A549 (cell line): ENCODE measurements at regions not wholly inside any gene's neighbourhood (a gene's known extent, or its start where the extent isn't known, plus 50 kb on each side); places are given as distances from the start of the nearest gene placed in this dataset.

ENCODE experiments used
- ATAC-seq, 2 experiments: fragments of 200-7000 bp in 1 of 2; fragments of >200 bp in 1 of 2; cut with Nextera tagmentation in 1 of 2; cut with Tn5 transposase in 1 of 2; 3 replicates each; pipeline versions ENCODE4 v1.8.0 to v1.9.1; 2018 to 2020; ENCODE audit warnings: mild to moderate bottlenecking in 1 of 2, moderate library complexity in 1 of 2
- CTCF ChIA-PET: fragments of 300-600 bp; sonication (Branson Sonifier 250); formaldehyde crosslinking; extraction: SDS; loops from one replicate; lab custom pipeline; 2021; ENCODE audit warnings: antibody characterized with exemption, inconsistent platforms; lab: Yijun Ruan, JAX
- POLR2A ChIA-PET: fragments of 350-600 bp; formaldehyde crosslinking; extraction: SDS; loops from one replicate; lab custom pipeline; 2021; ENCODE audit warnings: antibody characterized with exemption, inconsistent platforms; lab: Yijun Ruan, JAX
- DNase-seq, 2 experiments: peaks; one replicate each; pipeline versions ENCODE4 v3.0.0 to v3.0.0-alpha.2; 2011 to 2016; ENCODE audit warnings: low read depth in 1 of 2, low spot score in 1 of 2
- FAIRE-seq: peaks from 2 replicates; lab custom pipeline; 2011; peaks lifted over from hg19 to GRCh38; lab: Jason Lieb, UNC
- H3K27ac ChIP-seq, 2 experiments: fragments of >200 bp; sonication (Bioruptor Twin); formaldehyde crosslinking; 3 replicates each; pipeline ENCODE4 v1.5.1; 2016 to 2017
- H3K4me1 ChIP-seq: fragments of >200 bp; sonication (Bioruptor Twin); formaldehyde crosslinking; 3 replicates; pipeline ENCODE4 v1.6.1; 2016
- H3K4me2 ChIP-seq: fragments of >200 bp; sonication (Bioruptor Twin); formaldehyde crosslinking; 3 replicates; pipeline ENCODE4 v1.6.1; 2016
- H3K4me3 ChIP-seq: fragments of >200 bp; sonication (Bioruptor Twin); formaldehyde crosslinking; 3 replicates; pipeline ENCODE4 v1.5.1; 2016
- H3K9me3 ChIP-seq: fragments of >200 bp; sonication (Bioruptor Twin); formaldehyde crosslinking; 3 replicates; pipeline ENCODE4 v1.6.1; 2016
- CBX8 ChIP-seq: fragments of 200-600 bp; sonication (generic); IDR thresholded peaks from 2 replicates; pipeline ENCODE4 v1.6.1; 2016
- E2F6 ChIP-seq: IDR thresholded peaks from 2 replicates; pipeline ENCODE4 v1.6.1; 2012; ENCODE audit warnings: low read depth, borderline replicate concordance
- EHF ChIP-seq: fragments of 250-450 bp; sonication (Bioruptor Pico); IDR thresholded peaks from 2 replicates; pipeline ENCODE4 v1.5.0; 2020; ENCODE audit warnings: mild to moderate bottlenecking
- ESRRA ChIP-seq: fragments of 150-350 bp; IDR thresholded peaks from 2 replicates; pipeline ENCODE4 v1.6.1; 2014; ENCODE audit warnings: mild to moderate bottlenecking, low read length, borderline replicate concordance
- FOXS1 ChIP-seq: fragments of 250-450 bp; sonication (Bioruptor Pico); IDR thresholded peaks from 2 replicates; pipeline ENCODE4 v1.5.0; 2020; ENCODE audit warnings: mild to moderate bottlenecking, moderate library complexity
- HEYL ChIP-seq: fragments of 250-450 bp; sonication (Bioruptor Pico); IDR thresholded peaks from 2 replicates; pipeline ENCODE4 v1.8.0; 2021; ENCODE audit warnings: mild to moderate bottlenecking, moderate library complexity
- JUNB ChIP-seq: fragments of >200 bp; sonication (Bioruptor Twin); formaldehyde crosslinking; IDR thresholded peaks from 2 replicates; pipeline ENCODE4 v1.6.1; 2016
- KDM1A ChIP-seq: fragments of 200-600 bp; sonication (generic); IDR thresholded peaks from 2 replicates; pipeline ENCODE4 v1.6.1; 2016; ENCODE audit warnings: low read depth, mild to moderate bottlenecking
- MAFK ChIP-seq: fragments of 450-650 bp; IDR thresholded peaks from 2 replicates; pipeline ENCODE4 v1.6.1; 2014; ENCODE audit not compliant: partially characterized antibody
- NFE2L2 ChIP-seq: fragments of 150-350 bp; conservative IDR thresholded peaks from 2 replicates; pipeline ENCODE4 v1.6.1; 2014; ENCODE audit warnings: low read length
- NPAS2 ChIP-seq: fragments of 250-450 bp; sonication (Bioruptor Pico); IDR thresholded peaks from 2 replicates; pipeline ENCODE4 v1.8.0; 2022; ENCODE audit warnings: mild to moderate bottlenecking, moderate library complexity, borderline replicate concordance
- NR3C1 ChIP-seq: fragments of >200 bp; sonication (Bioruptor Twin); formaldehyde crosslinking; IDR thresholded peaks from 3 replicates; pipeline ENCODE4 v1.6.1; 2017
- PBX3 ChIP-seq: IDR thresholded peaks from 2 replicates; pipeline ENCODE4 v1.6.1; 2012
- POLR2A ChIP-seq: IDR thresholded peaks from 2 replicates; pipeline ENCODE4 v1.6.1; 2012; ENCODE audit warnings: mild to moderate bottlenecking, low read length
- POLR2AphosphoS2 ChIP-seq: conservative IDR thresholded peaks from 2 replicates; pipeline ENCODE4 v1.6.1; 2012; ENCODE audit warnings: low read length, improper control_type of control experiment, inconsistent platforms
- RAD21 ChIP-seq, 2 experiments: fragments of >200 bp in 1 of 2; sonication (Bioruptor Twin) in 1 of 2; formaldehyde crosslinking in 1 of 2; IDR thresholded peaks in 1 of 2; conservative IDR thresholded peaks in 1 of 2; 2 replicates in 1 of 2; 3 replicates in 1 of 2; pipeline ENCODE4 v1.6.1; 2012 to 2018; ENCODE audit warnings: inconsistent platforms in 1 of 2
- REST ChIP-seq: fragments of 200-600 bp; sonication (generic); IDR thresholded peaks from 2 replicates; pipeline ENCODE4 v1.6.1; 2016; ENCODE audit warnings: antibody characterized with exemption, mild to moderate bottlenecking, moderate library complexity
- SREBF2 ChIP-seq: fragments of 450-650 bp; IDR thresholded peaks from 2 replicates; pipeline ENCODE4 v1.6.1; 2014; ENCODE audit warnings: mild to moderate bottlenecking, moderate library complexity
- TP53 ChIP-seq: fragments of 250-450 bp; sonication (Bioruptor Pico); IDR thresholded peaks from 2 replicates; pipeline ENCODE4 v1.5.0; 2021; ENCODE audit warnings: mild to moderate bottlenecking, moderate library complexity
- ZFP36 ChIP-seq: fragments of 450-650 bp; IDR thresholded peaks from 2 replicates; pipeline ENCODE4 v1.6.1; 2014; ENCODE audit warnings: borderline replicate concordance; ENCODE audit not compliant: partially characterized antibody
- WGBS: methylation state at CpG from one replicate; pipeline ENCODE4 v1.1.6; 2017; ENCODE audit errors: missing lambda C conversion rate; 5-methylcytosine and 5-hydroxymethylcytosine counted together
- TF ChIP-seq, protein P1 (sequence below): fragments of >200 bp; sonication (Bioruptor Twin); formaldehyde crosslinking; IDR thresholded peaks from 3 replicates; pipeline ENCODE4 v1.6.1; 2016

GRCh38 chr1:222045236-222045635 lies 303.3 kb upstream of the DUSP10 start:
- H3K4me1 ChIP-seq, result no peaks in the 10 kb centered on the region
- FAIRE-seq (no peak), ATAC-seq (no peak), DNase-seq (no peak)
- CTCF ChIA-PET, result no interaction called here
- no peak overlapping the region for H3K27ac ChIP-seq
- H3K4me3 ChIP-seq, result no peak overlapping the region
- no peak for TF ChIP-seq HEYL (CRISPR knock-in tag)
- no peak for TF ChIP-seq ZFP36
- no peak for TF ChIP-seq REST
- TF ChIP-seq FOXS1, result no peak
- no peak for TF ChIP-seq NPAS2 (CRISPR knock-in tag)
- TF ChIP-seq NFE2L2, result no peak
- POLR2A ChIA-PET, result no interaction called here
- WGBS, result 31% methylated on average over 3 of the region's 3 CpGs
- H3K9me3 ChIP-seq, result no peaks in the 10 kb centered on the region
- H3K4me2 ChIP-seq, result no peak overlapping the region

- 70% methylated on average over 9 of the region's 9 CpGs for WGBS
- CTCF ChIA-PET, result interaction anchor here (0.6 to 0.8 kb wide), 2 partner anchors 34 to 441 kb away, joined by 3 read pairs; no protein-coding TSS in a partner anchor
- TF ChIP-seq POLR2AphosphoS2 (no peak), RAD21 (conservative IDR thresholded peaks at IDR 0.05 in 1 of 2, IDR thresholded peaks at IDR 0.05 in 1 of 2) (no peak), E2F6 (no peak), TP53 (CRISPR knock-in tag) (no peak), PBX3 (no peak), POLR2A (no peak), KDM1A (no peak), JUNB (no peak), MAFK (no peak), ESRRA (no peak), SREBF2 (no peak), CBX8 (no peak), NR3C1 (no peak), EHF (CRISPR knock-in tag) (no peak)
- TF ChIP-seq, protein P1, sequence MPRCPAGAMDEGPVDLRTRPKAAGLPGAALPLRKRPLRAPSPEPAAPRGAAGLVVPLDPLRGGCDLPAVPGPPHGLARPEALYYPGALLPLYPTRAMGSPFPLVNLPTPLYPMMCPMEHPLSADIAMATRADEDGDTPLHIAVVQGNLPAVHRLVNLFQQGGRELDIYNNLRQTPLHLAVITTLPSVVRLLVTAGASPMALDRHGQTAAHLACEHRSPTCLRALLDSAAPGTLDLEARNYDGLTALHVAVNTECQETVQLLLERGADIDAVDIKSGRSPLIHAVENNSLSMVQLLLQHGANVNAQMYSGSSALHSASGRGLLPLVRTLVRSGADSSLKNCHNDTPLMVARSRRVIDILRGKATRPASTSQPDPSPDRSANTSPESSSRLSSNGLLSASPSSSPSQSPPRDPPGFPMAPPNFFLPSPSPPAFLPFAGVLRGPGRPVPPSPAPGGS, result no peak
- no peak overlapping the region for H3K4me3 ChIP-seq
- no peaks in the 10 kb centered on the region for H3K4me1 ChIP-seq
- H3K4me2 ChIP-seq, result no peak overlapping the region
- no peak for FAIRE-seq
- DNase-seq, result peak in 1 of 2 experiments; percentile 11
- no peak for ATAC-seq
- no peaks in the 10 kb centered on the region for H3K9me3 ChIP-seq
- no peak overlapping the region for H3K27ac ChIP-seq
- POLR2A ChIA-PET, result no interaction called here
These were observed 301.8 kb upstream of the DUSP10 start for GRCh38 chr1:222043444-222044292.
